ENCODE measurements at regions not wholly inside any gene's neighbourhood (a gene's known extent, or its start where the extent isn't known, plus 50 kb on each side); places are given as distances from the start of the nearest gene placed in this dataset.

DNA sequence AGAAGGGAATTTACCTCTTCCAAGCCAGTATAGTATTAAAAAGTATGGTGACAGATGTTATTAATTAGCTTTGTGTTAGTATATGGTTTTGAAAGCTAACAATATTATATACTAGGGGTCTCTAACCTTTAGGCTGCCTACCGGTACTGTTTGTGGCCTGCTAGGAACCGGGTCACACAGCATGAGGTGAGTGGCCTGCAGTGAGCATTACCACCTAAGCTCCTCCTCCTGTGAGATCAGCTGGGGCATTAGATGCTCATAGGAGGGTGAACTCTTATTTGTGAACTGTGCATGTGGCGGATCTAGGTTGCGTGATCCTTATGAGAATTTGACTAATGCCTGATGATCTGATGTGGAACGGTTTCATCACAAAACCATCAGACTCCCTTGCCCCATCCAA lies 583.4 kb upstream of the CDH2 start:
- 29% methylated on average over 5 of the region's 5 CpGs for WGBS (ENCODE audit: insufficient coverage, insufficient replicate concordance, low lambda C conversion rate, missing lambda C conversion rate)
- POLR2A ChIA-PET: no interaction called here
- RAD21 ChIA-PET (ENCODE audit: unreplicated experiment): no interaction called here
- CTCF ChIA-PET: no interaction called here
- DNase-seq (ENCODE audit: low read depth, low spot score) (no peak), FAIRE-seq (no peak), ATAC-seq (no peak)
- Histone ChIP-seq H3K4me3 (no peak overlapping the region), H3K79me2 (ENCODE audit: control insufficient read depth, insufficient read depth, low read length) (no peaks in the 10 kb centered on the region), H3K4me1 (ENCODE audit: control insufficient read depth, insufficient read depth, low read length) (no peaks in the 10 kb centered on the region), H4K20me1 (ENCODE audit: control insufficient read depth, insufficient read depth) (no peaks in the 10 kb centered on the region), H3K36me3 (ENCODE audit: control insufficient read depth in 2 of 2, insufficient read depth in 2 of 2, low read length in 1 of 2) (no peaks in the 10 kb centered on the region), H3K9ac (ENCODE audit: control insufficient read depth, insufficient read depth, low read length) (no peak overlapping the region), H2AFZ (ENCODE audit: control insufficient read depth, low read depth, low read length) (no peak overlapping the region), H3K4me2 (ENCODE audit: control insufficient read depth, insufficient read depth) (no peak overlapping the region), H3K27ac (ENCODE audit: control insufficient read depth, insufficient read depth) (no peak overlapping the region), H3K27me3 (replicated peaks in 1 of 2; ENCODE audit: control insufficient read depth in 2 of 2, insufficient read depth in 2 of 2, low read length in 1 of 2) (no peaks in the 10 kb centered on the region), H3K9me3 (replicated peaks; ENCODE audit: control insufficient read depth, insufficient read depth, low read length) (no peaks in the 10 kb centered on the region)
- SMC1A ChIA-PET (ENCODE audit: uncharacterized antibody, unreplicated experiment): interaction anchor here (1.2 kb wide), 1 partner anchor 19 kb away, joined by 3 read pairs; no protein-coding TSS in a partner anchor
- intact Hi-C loops (cut with micrococcal nuclease; ENCODE audit: unreplicated experiment) (no loop called here), in situ Hi-C loops (cut with MboI) (no loop called here)
- TF ChIP-seq ZBED1 (IDR thresholded peaks at IDR 0.05; ENCODE audit: borderline replicate concordance): no peak
- TF ChIP-seq CBX3 (IDR thresholded peaks at IDR 0.05; ENCODE audit: borderline replicate concordance, low read depth): no peak
- TF ChIP-seq, protein P1, sequence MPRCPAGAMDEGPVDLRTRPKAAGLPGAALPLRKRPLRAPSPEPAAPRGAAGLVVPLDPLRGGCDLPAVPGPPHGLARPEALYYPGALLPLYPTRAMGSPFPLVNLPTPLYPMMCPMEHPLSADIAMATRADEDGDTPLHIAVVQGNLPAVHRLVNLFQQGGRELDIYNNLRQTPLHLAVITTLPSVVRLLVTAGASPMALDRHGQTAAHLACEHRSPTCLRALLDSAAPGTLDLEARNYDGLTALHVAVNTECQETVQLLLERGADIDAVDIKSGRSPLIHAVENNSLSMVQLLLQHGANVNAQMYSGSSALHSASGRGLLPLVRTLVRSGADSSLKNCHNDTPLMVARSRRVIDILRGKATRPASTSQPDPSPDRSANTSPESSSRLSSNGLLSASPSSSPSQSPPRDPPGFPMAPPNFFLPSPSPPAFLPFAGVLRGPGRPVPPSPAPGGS (IDR thresholded peaks at IDR 0.05; ENCODE audit: borderline replicate concordance, insufficient read depth, low read depth, low read length, poor library complexity, severe bottlenecking): no peak
- no TSS peak for BruUV-seq (replicated peaks)

- ChIA-PET SMC1A (ENCODE audit: uncharacterized antibody, unreplicated experiment) (interaction anchor here (0.7 to 1.0 kb wide), 2 partner anchors 9 to 34 kb away, joined by 3 read pairs; no protein-coding TSS in a partner anchor), POLR2A (no interaction called here), CTCF (no interaction called here), RAD21 (ENCODE audit: unreplicated experiment) (no interaction called here)
- no TSS peak for BruUV-seq (replicated peaks)
- H3K4me3 ChIP-seq: no peak overlapping the region
- no peak for TF ChIP-seq SP1 (IDR thresholded peaks at IDR 0.05; ENCODE audit: low read depth, low read length)
- in situ Hi-C loops (cut with MboI) (no loop called here), intact Hi-C loops (cut with micrococcal nuclease; ENCODE audit: unreplicated experiment) (no loop called here)
- ATAC-seq (no peak), FAIRE-seq (no peak), DNase-seq (ENCODE audit: low read depth, low spot score) (no peak)
- H3K4me2 ChIP-seq (ENCODE audit: control insufficient read depth, insufficient read depth): no peak overlapping the region
- no peaks in the 10 kb centered on the region for H3K4me1 ChIP-seq (ENCODE audit: control insufficient read depth, insufficient read depth, low read length)
- H2AFZ ChIP-seq (ENCODE audit: control insufficient read depth, low read depth, low read length): no peak overlapping the region
- no peaks in the 10 kb centered on the region for H3K79me2 ChIP-seq (ENCODE audit: control insufficient read depth, insufficient read depth, low read length)
- H3K9ac ChIP-seq (ENCODE audit: control insufficient read depth, insufficient read depth, low read length): no peak overlapping the region
- no peaks in the 10 kb centered on the region for H3K36me3 ChIP-seq (ENCODE audit: control insufficient read depth in 2 of 2, insufficient read depth in 2 of 2, low read length in 1 of 2)
- no peaks in the 10 kb centered on the region for H3K9me3 ChIP-seq (replicated peaks; ENCODE audit: control insufficient read depth, insufficient read depth, low read length)
- H4K20me1 ChIP-seq (ENCODE audit: control insufficient read depth, insufficient read depth): no peaks in the 10 kb centered on the region
- 18% methylated on average over 3 of the region's 3 CpGs for WGBS (ENCODE audit: insufficient coverage, insufficient replicate concordance, low lambda C conversion rate, missing lambda C conversion rate)
- H3K27me3 ChIP-seq (replicated peaks in 1 of 2; ENCODE audit: control insufficient read depth in 2 of 2, insufficient read depth in 2 of 2, low read length in 1 of 2): no peaks in the 10 kb centered on the region
- H3K27ac ChIP-seq (ENCODE audit: control insufficient read depth, insufficient read depth): no peak overlapping the region
These were observed 580.6 kb upstream of the CDH2 start for GRCh38 chr18:28757466-28758008.
